SK-N-SH (cell line): ENCODE measurements at regions not wholly inside any gene's neighbourhood (a gene's known extent, or its start where the extent isn't known, plus 50 kb on each side); places are given as distances from the start of the nearest gene placed in this dataset.

ENCODE experiments used
- CTCF ChIP-seq: fragments of 200-600 bp; sonication (generic); IDR thresholded peaks from 2 replicates; pipeline ENCODE4 v1.6.1; 2017; ENCODE audit warnings: antibody characterized with exemption, mild to moderate bottlenecking, moderate library complexity
- IRF3 ChIP-seq: fragments of 150-350 bp; IDR thresholded peaks from 2 replicates; pipeline ENCODE4 v1.6.1; 2016; ENCODE audit warnings: mild to moderate bottlenecking, low read depth, low read length
- POLR2AphosphoS5 ChIP-seq: IDR thresholded peaks from 2 replicates; pipeline ENCODE4 v1.6.1; 2012; ENCODE audit warnings: low read depth, low read length
- RAD21 ChIP-seq: IDR thresholded peaks from 2 replicates; pipeline ENCODE4 v1.6.1; 2012; ENCODE audit warnings: mild to moderate bottlenecking, low read length
- REST ChIP-seq: IDR thresholded peaks from 2 replicates; pipeline ENCODE4 v1.6.1; 2012; ENCODE audit warnings: mild to moderate bottlenecking, low read depth, low read length, moderate library complexity
- TAF1 ChIP-seq: IDR thresholded peaks from 2 replicates; pipeline ENCODE4 v1.6.1; 2012; ENCODE audit warnings: low read depth, mild to moderate bottlenecking, low read length, moderate library complexity, borderline replicate concordance
- YY1 ChIP-seq: IDR thresholded peaks from 2 replicates; pipeline ENCODE4 v1.4.0; 2012; ENCODE audit warnings: low read depth, mild to moderate bottlenecking
- TF ChIP-seq, protein P1 (sequence below): IDR thresholded peaks from 2 replicates; pipeline ENCODE4 v1.4.0; 2012; ENCODE audit warnings: low read depth

DNA sequence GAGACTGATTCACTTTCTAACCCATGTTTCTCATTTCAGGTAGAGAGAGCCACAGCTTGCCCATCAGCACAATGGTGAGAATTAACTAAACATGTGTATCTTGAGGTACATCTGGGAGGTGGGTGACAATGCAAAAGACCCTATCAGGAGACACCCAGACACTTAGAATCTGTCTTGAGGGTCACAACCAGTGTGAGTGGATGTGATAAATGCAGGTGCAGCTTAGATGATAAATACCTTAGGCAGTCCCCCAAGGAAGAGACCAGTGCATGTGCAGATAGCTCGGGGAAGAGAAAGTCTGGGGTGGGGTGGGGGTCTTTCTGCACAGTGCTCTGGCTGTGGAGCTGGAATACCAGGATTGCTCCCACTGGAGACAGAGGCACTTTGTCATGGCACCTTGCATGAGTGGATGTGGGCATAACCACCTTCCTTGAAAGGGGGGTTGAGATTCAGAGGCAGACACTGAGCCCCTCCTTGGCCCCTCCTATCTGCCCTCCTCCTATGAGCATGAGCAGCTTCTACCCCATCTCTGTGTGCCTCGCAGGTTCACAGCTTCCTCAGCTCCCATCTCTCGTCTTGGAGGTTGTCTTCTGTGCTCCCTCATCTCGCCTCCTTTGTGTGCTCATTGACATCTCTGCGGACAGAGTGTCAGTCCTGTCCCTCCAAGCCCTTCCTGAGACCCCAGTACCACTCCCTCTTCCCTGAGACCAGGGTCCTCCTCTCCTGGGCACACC, 349.8 kb downstream of the TCERG1L start:
- TF ChIP-seq REST (no peak), TAF1 (no peak), YY1 (no peak), CTCF (no peak), IRF3 (no peak), POLR2AphosphoS5 (no peak), RAD21 (no peak)
- TF ChIP-seq, protein P1, sequence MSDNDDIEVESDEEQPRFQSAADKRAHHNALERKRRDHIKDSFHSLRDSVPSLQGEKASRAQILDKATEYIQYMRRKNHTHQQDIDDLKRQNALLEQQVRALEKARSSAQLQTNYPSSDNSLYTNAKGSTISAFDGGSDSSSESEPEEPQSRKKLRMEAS = no peak
